Omental fat pad (tissue), 3 donors: ENCODE measurements at regions not wholly inside any gene's neighbourhood (a gene's known extent, or its start where the extent isn't known, plus 50 kb on each side); places are given as distances from the start of the nearest gene placed in this dataset.
A peak's percentile ranks its signal among the peaks of the same experiment; 100 is the strongest.

Experiments
- ATAC-seq: fragments of 150-250 bp; one replicate; pipeline ENCODE4 v1.9.1; 2016; ENCODE audit warnings: mild to moderate bottlenecking, moderate library complexity; ENCODE audit not compliant: low FRiP score
- DNase-seq: peaks from one replicate; pipeline ENCODE4 v3.0.0-alpha.2; 2019; ENCODE audit warnings: low spot score
- TF ChIP-seq, protein P1 (sequence below), 3 donors: fragments of 450-650 bp; IDR thresholded peaks; one replicate each; pipeline ENCODE4 v1.5.1; 2016 to 2017; ENCODE audit warnings: antibody characterized with exemption in 3 of 3, mild to moderate bottlenecking in 3 of 3, moderate library complexity in 2 of 3

DNA sequence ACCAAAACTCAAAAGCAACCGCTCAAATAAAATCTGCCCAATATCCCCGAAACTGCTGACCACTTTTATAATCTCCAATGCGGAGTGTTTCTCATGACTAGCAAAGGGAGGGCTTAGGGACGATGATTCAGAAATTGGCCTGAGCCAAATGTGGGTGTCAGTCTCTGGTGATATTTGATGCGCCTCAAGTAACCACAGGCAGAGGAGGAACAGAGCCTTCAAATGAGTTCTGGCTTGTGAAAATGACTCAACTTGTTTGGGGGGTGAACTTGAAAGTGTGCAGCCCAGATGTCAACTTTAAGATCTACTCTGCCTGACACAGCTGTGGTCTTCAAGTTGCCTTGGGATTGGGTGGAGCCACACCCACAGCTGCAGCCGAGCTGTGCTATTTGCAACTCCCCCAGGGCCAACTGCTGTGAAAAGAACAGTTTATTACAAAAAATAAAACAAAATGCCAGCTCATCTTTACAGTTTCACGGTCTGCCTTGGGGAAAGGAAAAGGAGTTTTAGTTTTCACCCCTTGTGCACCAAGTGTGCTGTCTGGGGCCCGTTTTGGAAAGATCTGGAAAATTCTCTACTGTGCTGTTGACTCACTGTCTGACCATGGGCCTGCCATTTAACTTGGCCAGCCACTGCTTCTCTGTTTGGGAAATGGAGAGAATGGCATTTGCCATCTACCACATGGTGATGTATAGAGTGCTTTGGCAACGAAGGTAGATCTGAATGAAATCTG lies 222.1 kb downstream of the MTX2 start:
- ATAC-seq (peak; percentile 83), DNase-seq (no peak)
- TF ChIP-seq, protein P1, sequence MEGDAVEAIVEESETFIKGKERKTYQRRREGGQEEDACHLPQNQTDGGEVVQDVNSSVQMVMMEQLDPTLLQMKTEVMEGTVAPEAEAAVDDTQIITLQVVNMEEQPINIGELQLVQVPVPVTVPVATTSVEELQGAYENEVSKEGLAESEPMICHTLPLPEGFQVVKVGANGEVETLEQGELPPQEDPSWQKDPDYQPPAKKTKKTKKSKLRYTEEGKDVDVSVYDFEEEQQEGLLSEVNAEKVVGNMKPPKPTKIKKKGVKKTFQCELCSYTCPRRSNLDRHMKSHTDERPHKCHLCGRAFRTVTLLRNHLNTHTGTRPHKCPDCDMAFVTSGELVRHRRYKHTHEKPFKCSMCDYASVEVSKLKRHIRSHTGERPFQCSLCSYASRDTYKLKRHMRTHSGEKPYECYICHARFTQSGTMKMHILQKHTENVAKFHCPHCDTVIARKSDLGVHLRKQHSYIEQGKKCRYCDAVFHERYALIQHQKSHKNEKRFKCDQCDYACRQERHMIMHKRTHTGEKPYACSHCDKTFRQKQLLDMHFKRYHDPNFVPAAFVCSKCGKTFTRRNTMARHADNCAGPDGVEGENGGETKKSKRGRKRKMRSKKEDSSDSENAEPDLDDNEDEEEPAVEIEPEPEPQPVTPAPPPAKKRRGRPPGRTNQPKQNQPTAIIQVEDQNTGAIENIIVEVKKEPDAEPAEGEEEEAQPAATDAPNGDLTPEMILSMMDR (IDR thresholded peaks at IDR 0.05) = no peak

DNA sequence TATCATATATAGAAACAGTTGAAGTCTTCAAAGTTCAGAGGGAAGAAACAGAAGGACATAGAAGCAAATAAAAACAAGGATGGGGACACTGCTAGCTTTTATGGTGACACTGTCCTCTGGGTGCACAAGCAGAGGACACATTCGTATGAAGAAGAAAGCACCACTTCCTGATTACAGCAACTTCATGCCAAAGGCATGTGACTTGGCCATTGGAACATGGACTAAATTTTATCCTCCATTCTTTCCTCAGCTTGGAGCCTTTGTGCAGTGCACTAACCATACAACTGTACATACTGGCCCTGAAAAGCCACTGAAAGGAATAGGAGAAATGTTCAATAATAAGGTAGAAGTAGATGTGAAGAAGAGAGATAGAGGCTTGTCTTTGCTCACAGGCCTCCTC lies 223.3 kb downstream of the MTX2 start:
- TF ChIP-seq, protein P1 (IDR thresholded peaks at IDR 0.05) = no peak
- ATAC-seq (no peak), DNase-seq (no peak)

DNA sequence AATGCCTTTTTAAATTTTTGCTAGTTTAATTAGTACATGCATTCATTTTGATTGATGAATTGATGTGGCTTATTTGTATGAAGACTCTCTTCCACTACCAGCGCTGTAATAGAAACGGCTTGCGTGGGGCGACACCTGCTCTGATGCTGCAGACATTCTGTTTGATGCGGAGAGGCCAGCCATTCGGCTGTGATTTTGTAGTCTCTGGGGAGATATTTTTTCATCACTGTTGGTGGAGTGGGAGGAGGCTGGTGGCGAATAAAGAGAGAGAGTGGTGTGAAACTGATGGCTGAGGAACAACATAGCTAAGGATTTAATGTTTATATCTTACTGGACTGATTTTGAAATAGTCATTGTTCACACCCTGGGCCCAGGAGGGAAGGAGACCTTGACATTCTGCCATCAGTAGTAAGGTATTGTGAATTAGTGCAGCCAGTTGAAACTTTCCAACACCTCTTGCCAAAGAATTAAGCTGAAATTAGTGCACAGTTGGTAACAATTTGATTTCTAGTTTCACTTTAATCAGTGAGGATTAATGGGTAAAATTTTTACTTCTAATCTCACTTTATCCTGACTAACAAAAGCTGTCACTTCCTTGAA lies 224.1 kb downstream of the MTX2 start:
- ATAC-seq (no peak), DNase-seq (no peak)
- TF ChIP-seq, protein P1 (IDR thresholded peaks at IDR 0.05) = no peak

- DNase-seq = no peak
- TF ChIP-seq, protein P1 (IDR thresholded peaks at IDR 0.05) = no peak
- no peak for ATAC-seq
Measured at GRCh38 chr2:176493909-176494308, 224.7 kb downstream of the MTX2 start.

- peak; percentile 36 for DNase-seq
- peak; percentile 67 for ATAC-seq
- TF ChIP-seq, protein P1 (IDR thresholded peaks at IDR 0.05) = no peak
Measured at GRCh38 chr2:176494949-176495353, 225.7 kb downstream of the MTX2 start.

GRCh38 chr2:176495826-176496225 lies 226.6 kb downstream of the MTX2 start:
- no peak for DNase-seq
- ATAC-seq = no peak
- TF ChIP-seq, protein P1 (IDR thresholded peaks at IDR 0.05) = no peak

GRCh38 chr2:176496761-176497160 lies 227.5 kb downstream of the MTX2 start:
- TF ChIP-seq, protein P1 (IDR thresholded peaks at IDR 0.05) = no peak
- DNase-seq = no peak

More at GRCh38 chr2:176496761-176497160, 227.5 kb downstream of the MTX2 start:
- no peak for ATAC-seq
